ENCODE measurements at regions not wholly inside any gene's neighbourhood (a gene's known extent, or its start where the extent isn't known, plus 50 kb on each side); places are given as distances from the start of the nearest gene placed in this dataset.

DNA sequence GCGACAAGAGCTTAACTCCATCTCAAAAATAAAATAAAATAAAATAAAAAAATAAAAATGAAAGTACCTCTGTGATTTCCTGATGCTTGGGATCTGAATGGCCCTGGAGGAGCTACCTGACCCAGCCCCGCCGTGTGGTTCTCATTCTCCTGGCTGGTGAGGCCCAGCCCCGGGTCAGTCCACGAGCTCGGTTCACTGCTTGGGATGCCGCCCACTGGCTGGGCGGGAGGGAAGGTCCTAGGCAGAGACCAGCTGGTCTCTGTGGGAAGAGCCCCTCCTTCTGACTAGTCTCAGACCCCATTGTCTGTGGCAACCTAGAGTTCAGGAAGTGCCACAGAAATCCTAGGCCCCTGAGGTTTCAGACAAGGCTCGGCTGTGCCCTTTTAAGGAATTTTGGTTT, 55.1 kb upstream of the DLGAP1 start:
- DNase-seq (ENCODE audit: low read depth, low spot score), result no peak
- no peak overlapping the region for H3K4me3 ChIP-seq (ENCODE audit: low read length)
